ENCODE measurements at regions not wholly inside any gene's neighbourhood (a gene's known extent, or its start where the extent isn't known, plus 50 kb on each side); places are given as distances from the start of the nearest gene placed in this dataset.

GRCh38 chr5:61596265-61596664 is 264.2 kb downstream of the ZSWIM6 start:
- no peak for DNase-seq

- DNase-seq: no peak
These were observed 265.6 kb downstream of the ZSWIM6 start for GRCh38 chr5:61597684-61598083.

GRCh38 chr5:61598126-61598525 is 266.1 kb downstream of the ZSWIM6 start:
- DNase-seq: no peak

GRCh38 chr5:61599370-61600122 is 267.5 kb downstream of the ZSWIM6 start:
- DNase-seq: peak; percentile 44

- DNase-seq: no peak
These were observed 268.0 kb downstream of the ZSWIM6 start for GRCh38 chr5:61600123-61600444.

- no peak for DNase-seq
These were observed 269.0 kb downstream of the ZSWIM6 start for GRCh38 chr5:61600945-61601511.

- peak; percentile 26 for DNase-seq
These were observed 271.3 kb downstream of the ZSWIM6 start for GRCh38 chr5:61603211-61603908.

- peak; percentile 38 for DNase-seq
These were observed 272.3 kb downstream of the ZSWIM6 start for GRCh38 chr5:61604076-61605025.

- DNase-seq: no peak
These were observed 278.0 kb downstream of the ZSWIM6 start for GRCh38 chr5:61609840-61610677.

- no peak for DNase-seq
These were observed 278.6 kb downstream of the ZSWIM6 start for GRCh38 chr5:61610678-61611024.

- DNase-seq: no peak
These were observed 280.4 kb downstream of the ZSWIM6 start for GRCh38 chr5:61612431-61612830.

GRCh38 chr5:61613679-61614078 is 281.6 kb downstream of the ZSWIM6 start:
- no peak for DNase-seq

GRCh38 chr5:61614606-61615005 is 282.5 kb downstream of the ZSWIM6 start:
- peak; percentile 79 for DNase-seq

- DNase-seq: no peak
These were observed 285.0 kb downstream of the ZSWIM6 start for GRCh38 chr5:61617039-61617438.

- no peak for DNase-seq
These were observed 286.0 kb downstream of the ZSWIM6 start for GRCh38 chr5:61617995-61618525.

GRCh38 chr5:61618577-61618976 is 286.5 kb downstream of the ZSWIM6 start:
- no peak for DNase-seq

- DNase-seq: no peak
These were observed 287.2 kb downstream of the ZSWIM6 start for GRCh38 chr5:61619289-61619688.

- no peak for DNase-seq
These were observed 287.9 kb downstream of the ZSWIM6 start for GRCh38 chr5:61619777-61620518.

GRCh38 chr5:61620699-61621182 is 288.7 kb downstream of the ZSWIM6 start:
- no peak for DNase-seq

- no peak for DNase-seq
These were observed 289.2 kb downstream of the ZSWIM6 start for GRCh38 chr5:61621202-61621650.

- DNase-seq: peak; percentile 23
These were observed 290.1 kb downstream of the ZSWIM6 start for GRCh38 chr5:61622156-61622555.
